ENCODE measurements at regions not wholly inside any gene's neighbourhood (a gene's known extent, or its start where the extent isn't known, plus 50 kb on each side); places are given as distances from the start of the nearest gene placed in this dataset.
"Not testable (repeated sequence)": the region's sequence is repeated elsewhere in the genome, so short reads cannot be mapped to it uniquely, and the experiment has no call there.

DNA sequence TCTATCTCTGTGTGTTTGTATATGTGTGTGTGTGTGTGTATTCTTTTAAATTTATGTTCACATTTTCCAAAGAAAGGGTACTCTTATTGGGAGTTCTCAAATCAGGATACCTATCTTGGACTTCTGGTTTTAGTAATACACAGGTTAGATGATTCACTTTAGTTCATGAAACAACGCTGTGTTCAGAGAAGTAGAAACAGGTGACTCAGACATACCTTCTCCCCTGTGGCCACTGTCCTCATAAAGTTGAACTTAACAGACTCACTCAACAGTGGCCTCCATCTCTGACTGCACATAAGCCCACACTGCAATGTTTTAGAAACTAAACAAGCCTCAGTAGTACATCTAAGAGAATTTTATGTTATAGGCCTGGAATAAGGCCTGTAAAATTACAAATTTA lies 566.6 kb upstream of the VRK2 start:
- no peak for DNase-seq (ENCODE audit: low read depth in 1 of 2, low spot score in 1 of 2)

DNA sequence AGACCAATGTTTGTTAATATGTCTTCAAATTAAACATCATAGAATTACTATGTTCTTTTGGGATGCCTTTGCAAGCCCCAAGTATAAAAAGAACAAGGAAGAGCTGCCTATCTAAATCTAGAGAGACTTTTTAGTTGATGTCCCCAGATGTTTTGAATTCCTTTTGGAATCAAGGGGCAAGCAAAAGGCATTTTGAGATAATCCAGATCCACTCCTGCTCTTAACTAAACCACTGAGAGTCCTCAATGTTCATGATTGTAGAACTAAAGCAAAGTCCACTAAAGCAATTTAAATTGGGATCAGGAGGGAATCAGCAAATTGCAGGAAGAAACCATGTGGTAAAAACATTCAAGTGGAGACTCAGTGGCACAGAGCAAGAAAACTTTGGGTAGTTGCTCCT lies 558.5 kb upstream of the VRK2 start:
- DNase-seq (ENCODE audit: low read depth in 1 of 2, low spot score in 1 of 2) = no peak

DNA sequence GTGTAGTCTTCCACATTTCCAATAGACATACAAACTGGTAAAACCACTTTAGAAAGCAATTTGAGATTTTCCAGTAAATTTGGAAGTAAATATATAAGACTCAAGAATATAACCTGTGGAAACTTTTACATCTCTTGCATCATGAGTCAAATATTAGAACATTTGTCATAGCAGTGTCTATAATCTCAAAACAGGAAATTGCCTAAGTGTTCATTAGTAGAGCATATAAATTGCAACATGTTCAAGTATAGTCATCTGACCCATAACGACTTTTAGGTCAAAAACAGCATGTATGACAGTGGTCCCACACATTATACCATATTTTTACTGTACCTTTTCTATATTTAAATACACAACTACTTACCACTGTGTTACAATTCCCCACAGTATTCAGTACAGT lies 555.9 kb upstream of the VRK2 start:
- no peak for DNase-seq (ENCODE audit: low read depth in 1 of 2, low spot score in 1 of 2)

DNA sequence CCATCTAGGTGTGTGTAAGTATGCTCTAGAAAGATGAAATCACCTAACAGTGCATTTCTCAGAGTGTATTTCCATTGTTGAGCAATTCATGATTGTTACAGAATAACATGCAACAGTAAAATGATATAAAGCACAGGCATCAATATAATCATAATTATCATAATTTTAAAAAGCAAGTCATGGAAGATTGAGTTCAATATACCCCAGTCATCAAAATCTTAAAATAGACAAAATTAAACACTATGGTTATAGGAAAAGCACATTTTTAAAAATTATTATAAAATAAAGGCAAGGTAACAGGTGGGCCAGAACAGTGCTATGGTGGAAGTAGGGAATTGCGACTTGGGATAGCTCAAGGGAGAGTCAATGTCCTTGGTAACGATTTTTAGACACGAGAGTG lies 555.4 kb upstream of the VRK2 start:
- no peak for DNase-seq (ENCODE audit: low read depth in 1 of 2, low spot score in 1 of 2)

DNA sequence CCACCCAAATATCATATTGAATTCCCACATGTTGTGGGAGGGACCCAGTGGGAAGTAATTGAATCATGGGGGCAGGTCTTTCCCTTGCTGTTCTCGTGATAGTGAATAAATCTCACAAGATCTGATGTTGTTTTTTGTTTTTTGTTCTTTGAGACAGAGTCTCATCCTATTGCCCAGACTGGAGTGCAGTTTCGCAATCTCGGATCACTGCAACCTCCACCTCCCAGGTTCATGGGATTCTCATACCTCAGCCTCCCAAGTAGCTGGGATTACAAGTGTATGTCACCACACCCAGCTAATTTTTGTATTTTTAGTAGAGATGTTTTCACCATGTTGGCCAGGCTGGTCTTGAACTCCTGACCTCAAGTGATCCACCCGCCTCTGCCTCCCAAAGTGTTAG lies 552.6 kb upstream of the VRK2 start:
- DNase-seq (ENCODE audit: low read depth in 1 of 2, low spot score in 1 of 2) = not testable (repeated sequence)

DNA sequence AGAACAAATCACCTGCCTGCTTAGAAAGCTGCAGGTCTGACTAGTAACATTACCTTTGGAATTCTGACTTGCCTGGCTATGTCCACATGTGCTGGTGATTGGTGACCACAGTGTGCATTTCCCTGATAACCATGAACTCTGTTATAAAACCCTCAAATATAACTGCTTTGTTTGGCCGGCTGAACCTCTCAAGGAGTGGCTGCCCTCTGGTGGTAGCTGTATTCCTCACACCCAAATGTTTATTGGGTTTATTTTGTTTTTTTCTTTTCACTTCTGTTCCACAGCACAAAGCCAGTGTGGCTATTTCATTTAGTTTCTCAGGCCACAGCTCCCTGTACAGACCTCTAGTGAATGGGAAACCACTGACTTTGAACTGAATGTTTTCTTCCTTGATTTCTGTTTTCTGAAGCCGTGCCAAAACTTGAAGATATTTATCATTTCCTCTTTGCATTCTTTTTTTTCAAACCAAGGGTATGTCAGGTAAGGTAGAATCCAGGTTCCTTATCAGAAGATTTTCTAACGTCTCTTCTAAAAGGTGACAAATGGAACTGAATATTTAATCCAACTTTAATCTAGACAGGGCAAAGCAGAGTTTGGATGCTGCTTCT lies 549.0 kb upstream of the VRK2 start:
- DNase-seq (ENCODE audit: low read depth in 1 of 2, low spot score in 1 of 2) = peak in 1 of 2 donors; percentile 1

DNA sequence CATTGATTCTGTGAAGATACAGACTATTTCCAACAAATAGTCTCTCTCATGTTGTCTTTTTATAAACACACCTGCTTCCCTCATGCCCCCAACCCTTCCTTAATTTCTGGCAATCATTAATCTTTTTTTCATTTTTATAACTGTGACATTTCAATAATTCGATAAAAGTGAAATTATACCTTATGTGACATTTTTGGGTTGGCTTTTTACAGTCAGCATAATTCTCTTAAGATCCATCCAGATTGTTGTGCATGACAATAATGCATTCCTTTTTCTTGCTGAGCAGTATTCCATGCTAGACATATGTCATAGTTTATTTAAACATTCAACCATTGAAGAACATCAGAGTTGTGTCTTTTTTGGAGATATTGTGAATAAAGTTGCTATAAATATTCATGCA lies 541.8 kb upstream of the VRK2 start:
- no peak for DNase-seq (ENCODE audit: low read depth in 1 of 2, low spot score in 1 of 2)

DNA sequence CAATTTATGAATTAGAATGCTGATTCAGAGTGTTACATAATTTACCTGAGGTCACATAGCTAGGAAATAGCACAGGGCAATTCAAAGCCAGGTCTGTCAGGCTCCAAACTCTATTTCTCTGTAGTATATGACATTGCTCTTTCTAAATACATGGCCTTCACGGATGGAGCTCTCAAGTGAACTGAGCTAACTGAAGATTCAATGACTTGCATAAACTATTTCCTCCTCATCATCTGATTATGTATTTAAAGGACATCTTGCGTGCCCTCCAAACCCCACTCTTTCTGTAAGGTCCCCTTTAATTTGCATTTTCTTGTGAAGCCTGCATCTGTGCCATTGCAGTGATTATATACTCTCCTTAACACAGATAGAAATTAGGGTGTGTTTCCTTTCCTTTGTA lies 537.4 kb upstream of the VRK2 start:
- DNase-seq (ENCODE audit: low read depth in 1 of 2, low spot score in 1 of 2) = no peak

DNA sequence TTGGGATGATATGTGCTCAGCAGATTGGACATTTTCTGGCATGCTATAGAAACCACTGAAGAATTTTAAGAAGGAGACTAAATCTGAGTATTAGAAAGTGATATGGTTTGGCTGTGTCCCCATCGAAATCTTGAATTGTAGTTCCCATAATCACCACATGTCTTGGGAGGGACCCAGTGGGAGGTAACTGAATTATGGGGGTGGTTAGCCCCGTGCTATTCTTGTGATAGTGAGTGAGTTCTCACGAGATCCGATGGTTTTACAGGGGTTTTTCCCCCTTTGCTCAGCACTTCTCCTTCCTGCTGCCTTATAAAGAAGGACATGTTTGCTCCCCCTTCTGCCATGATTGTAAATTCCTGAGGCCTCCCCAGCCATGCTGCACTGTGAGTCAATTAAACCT lies 535.9 kb upstream of the VRK2 start:
- no peak for DNase-seq (ENCODE audit: low read depth in 1 of 2, low spot score in 1 of 2)

DNA sequence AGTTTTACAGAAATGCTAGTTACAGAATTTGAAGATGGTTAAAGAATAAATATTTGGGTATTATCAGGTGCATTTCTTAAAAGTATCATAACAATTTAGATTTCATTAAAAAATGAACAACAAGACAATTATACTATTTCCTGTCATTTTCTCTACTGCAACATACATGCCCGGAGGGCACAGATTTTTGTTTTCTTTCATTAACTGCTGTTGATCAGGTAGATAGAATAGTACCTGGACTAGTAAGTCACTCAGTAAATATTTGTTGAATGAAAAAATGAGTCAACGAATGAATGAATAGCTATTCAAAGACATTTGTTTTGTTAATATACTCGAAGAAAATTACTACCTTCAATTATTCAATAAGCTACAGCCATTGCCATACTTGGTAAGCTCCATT lies 531.2 kb upstream of the VRK2 start:
- DNase-seq (ENCODE audit: low read depth in 1 of 2, low spot score in 1 of 2) = no peak

DNA sequence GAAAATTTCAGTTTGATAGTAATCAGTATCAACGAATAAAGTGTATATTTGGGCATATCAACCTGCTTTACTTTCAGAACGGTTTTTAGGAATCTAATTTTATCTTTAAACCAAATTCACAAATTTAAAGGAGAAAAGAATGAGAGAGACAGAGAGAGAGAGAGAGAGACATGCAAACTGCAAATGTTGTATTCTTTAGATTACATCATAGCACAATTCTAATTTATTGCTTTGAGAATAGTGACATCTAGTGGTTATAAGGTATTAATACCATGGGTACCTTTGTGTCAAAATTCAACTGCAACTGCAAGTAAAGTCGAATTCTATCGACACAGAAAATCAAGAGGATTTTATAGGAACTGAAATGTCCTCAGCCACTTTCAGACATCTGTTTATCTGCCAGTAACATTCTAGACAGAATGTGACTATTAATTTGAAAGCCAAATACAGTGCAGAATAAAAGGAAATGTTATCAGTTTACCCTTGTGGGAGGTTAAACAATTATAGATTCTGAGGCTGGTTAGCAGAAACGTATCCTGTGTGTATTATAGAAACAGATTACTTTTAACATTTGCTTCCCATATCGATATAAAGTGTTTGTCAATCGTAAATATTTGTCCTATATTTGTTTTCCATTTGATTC lies 529.8 kb upstream of the VRK2 start:
- DNase-seq (ENCODE audit: low read depth in 1 of 2, low spot score in 1 of 2) = no peak

DNA sequence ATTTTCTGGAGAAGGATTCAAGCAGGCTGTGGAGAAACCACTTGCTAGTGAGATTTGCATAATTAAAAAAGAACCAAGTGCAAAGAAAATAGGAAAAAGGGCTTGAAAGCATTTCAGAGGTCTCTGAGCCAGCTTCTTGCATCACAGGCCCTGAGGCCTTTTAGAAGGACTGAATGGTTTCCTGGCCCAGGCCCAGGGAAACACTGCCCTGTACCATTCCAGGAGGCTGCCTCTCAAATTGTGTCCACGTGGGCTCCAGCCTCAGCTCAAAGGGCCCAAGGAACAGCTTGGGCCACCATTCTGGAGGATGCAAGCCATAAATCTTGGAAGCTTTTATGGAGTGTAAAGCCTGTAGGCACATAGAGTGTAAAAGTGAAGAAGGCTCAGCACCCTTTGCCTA lies 523.3 kb upstream of the VRK2 start:
- no peak for DNase-seq (ENCODE audit: low read depth in 1 of 2, low spot score in 1 of 2)

DNA sequence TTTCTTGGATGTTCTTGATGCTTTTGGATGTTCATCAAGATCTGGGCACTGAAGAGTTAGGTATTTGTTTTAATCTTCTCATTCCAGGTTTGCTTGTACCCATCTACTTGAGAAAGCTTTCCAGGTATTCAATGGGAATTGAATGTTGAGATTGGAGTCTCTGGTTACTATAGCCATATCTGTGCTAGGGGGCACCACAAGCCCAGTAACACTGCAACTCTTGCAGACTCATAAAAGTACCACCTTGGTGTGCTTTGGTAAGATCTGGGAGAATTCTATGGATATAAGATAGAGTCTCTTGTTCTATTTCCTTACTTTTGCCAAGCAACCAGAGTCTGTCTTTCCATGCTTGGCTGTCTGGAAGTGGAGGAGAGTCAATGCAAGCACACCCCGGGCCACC lies 518.9 kb upstream of the VRK2 start:
- DNase-seq (ENCODE audit: low read depth in 1 of 2, low spot score in 1 of 2) = no peak

DNA sequence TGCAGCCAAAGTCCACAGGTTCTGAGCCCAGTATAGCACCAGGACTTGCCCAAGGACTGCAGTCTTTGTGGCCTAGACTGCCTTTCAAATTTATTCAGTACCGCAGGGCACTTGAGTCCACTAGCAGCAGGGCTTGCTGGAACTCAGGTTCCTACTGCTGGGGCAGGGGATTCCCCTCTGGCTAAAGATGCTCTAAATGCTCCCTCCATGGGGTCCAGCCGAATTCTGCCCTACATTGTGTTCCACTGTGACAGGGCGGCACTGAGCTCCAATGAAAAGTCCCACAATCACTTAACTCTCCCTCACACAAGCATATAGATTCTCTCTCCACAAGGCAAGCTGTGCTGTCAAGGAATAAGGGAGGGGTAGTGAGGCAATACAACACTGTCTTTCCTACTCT lies 518.1 kb upstream of the VRK2 start:
- DNase-seq (ENCODE audit: low read depth in 1 of 2, low spot score in 1 of 2) = no peak

DNA sequence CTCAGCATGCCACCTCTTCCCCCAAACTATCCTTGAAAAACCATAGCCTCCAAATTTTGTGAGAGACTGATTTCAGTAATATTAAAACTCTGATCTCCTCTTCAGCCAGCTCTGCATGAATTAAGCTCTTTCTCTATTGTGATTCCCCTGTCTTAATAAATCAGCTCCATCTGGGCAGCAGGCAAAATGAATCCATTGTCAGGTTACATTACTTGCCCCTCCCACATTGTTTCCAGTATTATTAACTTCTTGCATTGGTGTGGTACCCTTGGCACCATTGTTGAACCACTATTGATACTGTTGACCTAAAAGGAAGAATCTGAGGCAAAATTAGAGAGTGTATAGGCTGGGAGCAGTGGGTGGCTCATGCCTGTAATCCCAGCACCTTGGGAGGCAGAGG lies 512.2 kb upstream of the VRK2 start:
- DNase-seq (ENCODE audit: low read depth in 1 of 2, low spot score in 1 of 2) = no peak

DNA sequence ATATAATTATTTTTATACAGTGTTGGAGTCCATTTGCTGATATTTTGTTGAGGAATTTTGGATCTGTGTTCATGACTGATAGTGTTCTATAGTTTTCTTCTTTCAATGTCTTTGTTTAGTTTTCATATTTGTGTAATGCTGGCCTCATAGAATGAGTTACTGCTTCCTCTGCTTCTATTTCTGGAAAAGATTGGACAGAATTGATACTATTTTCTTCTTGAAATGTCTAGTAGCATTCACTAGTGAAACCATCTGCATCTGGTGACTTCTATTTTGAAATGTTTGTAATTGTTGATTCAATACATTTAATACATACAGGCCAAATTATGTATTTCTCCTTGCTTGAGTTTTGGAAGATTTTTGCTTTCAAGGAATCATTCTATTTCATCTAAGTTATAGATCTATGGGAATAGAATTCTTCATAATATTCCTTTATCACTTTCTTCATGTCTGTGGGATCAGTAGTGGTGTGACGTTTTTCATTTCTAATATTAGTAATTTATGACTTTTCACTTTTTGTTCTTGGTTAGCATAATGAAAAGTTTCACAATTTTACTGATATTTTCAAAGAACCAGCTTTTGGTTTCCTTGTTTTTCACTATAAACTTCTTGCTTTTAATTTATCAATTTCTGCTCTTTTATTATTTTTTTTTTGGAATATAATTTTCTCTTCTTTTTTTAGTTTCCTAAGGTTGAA lies 509.9 kb upstream of the VRK2 start:
- DNase-seq (ENCODE audit: low read depth in 1 of 2, low spot score in 1 of 2) = no peak

DNA sequence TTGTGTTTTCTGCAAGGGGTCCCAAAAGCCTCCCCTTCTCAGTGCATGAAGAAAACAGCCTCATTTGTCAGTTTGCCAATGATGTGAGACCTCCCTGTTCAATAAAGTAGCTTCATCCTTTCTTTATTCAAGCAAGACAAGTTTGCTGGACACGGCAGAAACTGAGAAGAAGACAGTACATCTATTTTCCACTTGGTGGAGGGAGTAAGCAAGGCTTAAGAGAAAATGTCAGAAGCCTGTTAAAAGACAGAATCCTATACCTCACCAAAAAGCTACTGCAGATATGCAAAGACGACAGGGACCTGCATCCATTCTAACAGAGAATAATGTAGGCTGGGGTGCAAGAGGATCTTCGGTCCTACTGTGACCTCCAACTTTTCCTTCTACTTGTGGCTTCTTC lies 506.8 kb upstream of the VRK2 start:
- DNase-seq (ENCODE audit: low read depth in 1 of 2, low spot score in 1 of 2) = no peak

DNA sequence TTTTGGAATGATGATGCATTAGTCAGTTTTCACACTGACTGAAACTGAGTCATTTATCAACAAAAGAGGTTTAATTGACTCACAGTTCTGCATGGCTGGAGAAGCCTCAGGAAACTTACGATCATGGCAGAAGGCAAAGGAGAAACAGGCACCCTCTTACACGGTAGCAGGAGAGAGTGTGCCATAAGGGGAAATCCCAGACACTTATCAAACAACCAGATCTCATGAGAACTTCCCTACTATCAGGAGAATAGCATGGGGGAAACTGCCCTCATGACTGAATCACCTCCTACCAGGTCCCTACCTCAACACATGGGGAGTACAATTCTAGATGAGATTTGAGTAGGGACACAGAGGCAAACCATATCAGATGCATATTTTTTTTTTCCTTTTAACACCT lies 504.5 kb upstream of the VRK2 start:
- no peak for DNase-seq (ENCODE audit: low read depth in 1 of 2, low spot score in 1 of 2)

DNA sequence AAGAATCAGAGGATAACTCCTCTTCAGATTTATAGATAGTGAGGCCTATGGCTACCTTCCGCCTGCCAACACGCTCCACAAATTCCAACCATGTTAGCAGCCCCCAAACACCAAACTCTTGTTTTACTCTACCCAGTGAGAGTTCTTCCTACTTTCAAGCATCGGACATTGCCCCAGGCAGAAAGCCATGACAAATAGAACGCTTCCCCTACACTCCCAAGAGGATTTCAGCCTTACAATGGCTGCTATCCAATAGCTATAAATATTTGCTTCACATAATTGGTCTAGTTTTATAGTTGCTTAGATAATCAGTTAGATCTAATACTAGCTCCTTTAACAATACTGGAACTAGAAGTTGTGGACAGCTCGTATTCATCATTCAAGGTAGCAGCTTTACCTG lies 503.4 kb upstream of the VRK2 start:
- DNase-seq (ENCODE audit: low read depth in 1 of 2, low spot score in 1 of 2) = no peak

DNA sequence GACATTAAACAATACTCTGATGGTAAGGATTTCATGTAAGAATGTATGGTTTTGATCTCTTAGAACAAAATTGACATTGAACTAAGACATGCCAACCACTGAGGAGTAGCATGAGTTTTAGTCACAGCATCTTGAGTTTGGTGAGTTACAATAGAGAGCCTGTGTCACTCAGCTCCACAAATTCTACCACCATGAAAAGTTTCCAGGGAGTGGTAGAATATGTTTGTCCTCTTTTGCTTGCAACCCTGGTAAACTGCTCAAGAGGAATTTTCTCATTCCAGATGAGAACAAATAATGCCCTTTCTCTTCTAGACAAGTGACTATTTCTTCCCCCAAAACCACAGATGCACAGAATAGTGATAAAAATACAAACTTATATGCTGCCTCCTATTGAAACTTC lies 502.0 kb upstream of the VRK2 start:
- DNase-seq (ENCODE audit: low read depth in 1 of 2, low spot score in 1 of 2) = no peak

DNA sequence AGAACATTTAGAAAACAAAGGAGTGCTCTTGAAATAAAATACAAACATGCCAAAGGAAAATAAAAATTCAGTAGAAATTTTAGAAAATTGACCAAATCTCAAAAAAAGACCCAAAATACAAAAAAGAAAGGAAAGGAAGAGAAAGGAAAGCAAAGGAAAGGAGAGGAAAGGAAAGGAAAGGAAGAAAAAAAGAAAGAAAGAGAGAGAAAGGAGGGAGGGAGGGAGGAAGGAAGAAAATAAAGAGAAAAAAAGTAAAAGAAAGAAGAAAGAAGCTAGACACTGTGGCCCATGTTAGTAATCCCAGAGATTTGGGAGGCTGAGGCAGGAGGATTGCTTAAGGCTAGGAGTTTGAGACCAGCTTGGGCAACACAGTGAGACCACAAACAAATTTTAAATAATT lies 500.1 kb upstream of the VRK2 start:
- DNase-seq (ENCODE audit: low read depth in 1 of 2, low spot score in 1 of 2) = no peak

DNA sequence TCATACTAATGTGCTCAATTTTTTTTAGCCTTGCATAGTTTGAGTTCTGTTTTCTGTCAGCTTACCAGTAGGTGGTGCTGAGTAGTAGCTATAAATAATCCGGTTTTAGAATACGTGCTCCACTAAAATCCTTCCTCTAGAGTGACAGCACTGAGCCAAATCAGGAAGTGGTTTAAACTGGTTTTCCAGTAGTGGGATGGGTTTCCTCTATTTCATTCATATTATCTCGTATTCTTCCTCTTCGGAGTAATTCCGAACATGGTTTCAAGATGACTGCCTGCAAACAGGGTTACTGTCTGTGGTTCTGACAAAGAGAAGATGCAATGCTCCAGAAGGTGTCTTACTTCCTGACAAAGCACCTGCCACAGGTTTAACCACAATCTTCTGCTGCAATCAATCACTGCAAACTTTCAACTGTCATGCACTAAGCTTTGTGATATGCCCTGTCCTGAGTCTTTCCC lies 496.9 kb upstream of the VRK2 start:
- DNase-seq (ENCODE audit: low read depth in 1 of 2, low spot score in 1 of 2) = no peak

DNA sequence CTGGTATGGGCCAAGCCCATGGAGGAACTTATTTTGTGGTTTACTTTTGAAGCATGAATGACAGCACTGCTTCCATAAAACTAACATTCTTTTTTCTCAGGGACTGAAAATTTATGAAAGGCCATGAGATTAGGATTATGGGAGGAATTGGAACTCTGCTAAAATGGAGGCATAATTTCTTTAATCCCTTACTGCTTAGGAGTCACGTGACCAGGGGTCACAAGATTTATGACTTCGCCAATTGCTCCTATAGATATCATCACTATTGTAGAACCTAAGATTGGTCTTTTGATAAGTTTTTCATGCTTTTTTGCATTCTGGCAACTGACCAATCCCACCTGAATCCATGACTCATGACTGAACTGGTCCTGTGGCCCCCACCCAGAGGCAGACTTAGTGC lies 495.7 kb upstream of the VRK2 start:
- no peak for DNase-seq (ENCODE audit: low read depth in 1 of 2, low spot score in 1 of 2)

Data from activated CD4-positive, alpha-beta T cell treated with anti-CD3 and anti-CD28 coated beads, Interleukin-2, amount 50 U/mL, for 24 hours (primary cell).